GM21526 (cell line): ENCODE measurements at regions not wholly inside any gene's neighbourhood (a gene's known extent, or its start where the extent isn't known, plus 50 kb on each side); places are given as distances from the start of the nearest gene placed in this dataset.
"Not testable (repeated sequence)": the region's sequence is repeated elsewhere in the genome, so short reads cannot be mapped to it uniquely, and the experiment has no call there.

Experiments
- ATAC-seq: cut with Tn5 transposase; IDR thresholded peaks from one replicate; pipeline ENCODE4 v1.9.1; 2021; ENCODE audit warnings: moderate library complexity; ENCODE audit not compliant: unreplicated experiment, low FRiP score

DNA sequence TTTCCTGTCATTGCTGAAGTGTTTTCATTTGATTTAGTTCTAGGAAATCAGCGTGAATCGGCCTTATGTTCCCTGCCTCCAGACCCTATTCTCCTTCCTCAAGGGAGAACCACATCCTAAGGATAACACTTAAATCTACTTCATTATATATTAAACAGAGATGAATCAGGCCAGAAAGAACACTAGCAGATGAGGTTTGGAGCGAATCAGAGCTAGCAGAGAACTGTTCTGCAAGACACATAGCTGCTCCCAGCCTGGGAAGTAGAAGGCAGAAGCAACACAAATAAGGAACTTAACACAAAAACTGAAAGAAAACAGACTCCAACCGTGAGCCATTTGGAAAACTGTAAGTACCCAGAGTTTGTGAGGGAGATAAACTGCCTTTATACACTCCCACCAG lies 718.2 kb downstream of the SEMA5A start:
- no peak for ATAC-seq

DNA sequence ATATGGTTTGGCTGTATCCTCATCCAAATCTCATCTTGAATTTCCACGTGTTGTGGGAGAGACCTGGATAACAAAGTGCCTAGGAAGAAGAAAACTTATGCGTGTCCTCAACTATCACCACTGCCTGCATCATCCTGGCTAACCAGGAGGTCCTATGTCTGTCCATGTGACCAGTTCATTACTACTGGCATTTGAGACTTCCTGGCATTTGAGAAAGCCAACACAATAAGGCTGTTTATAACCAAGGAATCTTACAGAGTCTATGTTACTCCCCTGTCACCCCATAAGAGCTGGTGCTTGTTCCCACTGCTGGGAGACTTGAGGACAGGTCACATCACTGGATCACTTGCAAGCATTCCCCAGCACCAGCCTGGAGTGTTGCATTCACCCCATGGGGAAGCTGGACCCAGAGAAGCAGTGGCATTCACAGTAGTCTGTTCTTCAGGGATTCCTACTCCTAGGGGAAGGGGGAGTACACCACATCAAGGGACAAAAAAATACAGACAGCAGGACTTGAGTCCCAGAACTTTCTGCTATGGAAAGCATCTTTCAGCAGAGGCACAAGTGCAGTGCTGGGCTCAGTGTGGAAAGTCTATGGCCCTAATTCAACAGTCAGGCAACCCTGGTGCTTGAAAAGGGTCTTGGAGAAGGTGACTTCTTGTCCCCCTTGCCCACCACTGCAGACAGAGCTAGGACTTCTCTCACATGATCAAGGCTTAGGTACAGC lies 717.1 kb downstream of the SEMA5A start:
- ATAC-seq = no peak

DNA sequence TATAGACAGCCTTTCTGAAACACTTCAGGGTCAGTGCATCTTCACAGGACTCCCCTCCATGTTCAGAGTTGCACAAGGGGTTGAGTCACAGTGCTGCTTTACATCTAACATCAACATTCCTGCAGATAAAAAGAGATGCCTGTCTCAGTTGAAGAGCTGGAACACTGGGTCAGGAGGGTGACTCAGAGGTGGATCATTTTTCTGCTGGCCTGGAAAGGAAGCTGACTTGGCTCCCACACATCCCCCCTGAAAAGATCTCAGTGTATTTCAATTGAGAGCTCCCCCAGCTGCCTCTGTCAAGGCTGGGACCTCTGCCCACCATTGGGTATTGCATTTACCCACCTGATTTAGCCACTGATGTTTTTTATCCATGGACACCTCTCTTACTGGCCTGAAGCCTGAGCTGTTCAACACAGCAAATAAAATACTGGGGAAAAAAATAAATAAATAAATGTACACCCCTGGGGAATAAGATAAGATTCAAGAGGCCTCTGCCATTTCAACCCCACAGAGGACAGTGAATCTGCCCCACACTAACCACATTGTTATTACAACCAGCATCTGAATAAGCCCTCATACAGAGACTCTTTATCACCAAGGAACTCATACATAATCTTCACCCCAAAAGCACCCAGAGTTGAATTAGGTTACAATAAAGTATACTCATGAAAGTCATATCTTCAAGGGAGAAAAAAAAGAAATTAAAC lies 716.4 kb downstream of the SEMA5A start:
- no peak for ATAC-seq

DNA sequence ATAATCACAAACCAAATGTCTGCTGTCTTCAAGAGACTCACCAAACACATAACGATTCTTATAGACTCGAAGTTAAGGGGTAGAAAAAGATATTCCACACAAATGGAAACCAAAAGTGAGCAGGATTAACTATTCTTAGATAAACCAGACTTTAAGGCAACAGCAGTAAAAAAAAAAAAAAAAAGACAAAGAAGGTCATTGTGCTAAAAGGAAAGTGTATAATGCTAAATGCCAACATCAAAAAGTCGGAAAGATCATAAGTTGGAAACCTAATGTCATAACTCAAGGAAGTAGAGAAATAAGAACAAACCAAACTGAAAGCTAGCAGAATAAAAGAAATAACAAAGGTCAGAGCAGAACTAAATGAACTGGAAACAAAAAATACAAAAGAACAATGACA lies 714.6 kb downstream of the SEMA5A start:
- ATAC-seq = no peak

DNA sequence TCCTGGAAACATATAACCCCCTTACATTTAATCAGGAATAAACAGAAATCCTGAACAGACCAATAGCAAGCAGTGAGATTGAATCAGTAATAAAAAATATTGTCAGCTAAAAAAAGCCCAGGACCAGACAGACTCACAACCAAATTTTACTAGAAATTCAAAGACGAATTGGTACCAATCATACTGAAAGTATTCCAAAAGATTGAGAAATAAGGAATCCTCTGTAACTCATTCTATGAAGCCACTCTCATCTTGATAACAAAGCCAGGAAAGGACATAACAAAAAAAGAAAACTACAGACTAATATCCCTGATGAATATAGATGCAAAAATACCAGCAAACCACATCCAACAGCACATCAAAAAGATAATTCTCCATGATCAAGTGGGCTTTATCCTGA lies 714.0 kb downstream of the SEMA5A start:
- ATAC-seq = no peak

DNA sequence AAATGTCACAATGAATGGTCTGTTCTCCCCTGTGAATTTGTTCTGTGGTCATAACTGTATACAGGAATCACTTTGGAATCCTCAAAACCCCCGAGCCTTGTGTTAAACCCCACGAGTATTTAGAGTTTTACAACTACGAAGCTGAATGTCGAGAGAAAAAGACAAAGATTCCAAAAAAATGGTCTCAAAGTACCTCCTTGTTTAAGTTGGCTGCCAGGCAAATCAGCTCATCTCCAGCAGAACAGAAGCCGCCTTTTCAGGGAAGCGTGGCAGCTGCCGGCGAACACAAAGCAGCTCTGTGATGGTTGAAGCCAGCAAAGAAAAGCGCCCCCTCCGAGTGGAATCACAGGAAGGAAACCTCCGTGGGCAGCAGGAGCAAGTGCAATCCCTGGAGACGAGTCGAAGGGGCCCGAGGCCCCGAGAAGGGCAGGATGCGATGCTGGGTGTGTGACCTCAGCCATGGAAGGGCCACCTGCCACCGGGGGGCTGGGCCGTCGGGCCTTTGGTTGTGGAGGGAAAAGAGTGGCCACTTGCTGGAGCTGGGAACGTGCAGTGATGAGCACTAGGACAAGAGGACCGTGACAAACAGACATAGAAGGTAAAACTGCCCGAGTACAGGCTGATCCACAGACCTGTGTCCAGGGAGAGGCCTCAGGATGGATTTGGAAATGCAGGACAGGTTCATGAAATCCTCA lies 706.4 kb downstream of the SEMA5A start:
- ATAC-seq = no peak

DNA sequence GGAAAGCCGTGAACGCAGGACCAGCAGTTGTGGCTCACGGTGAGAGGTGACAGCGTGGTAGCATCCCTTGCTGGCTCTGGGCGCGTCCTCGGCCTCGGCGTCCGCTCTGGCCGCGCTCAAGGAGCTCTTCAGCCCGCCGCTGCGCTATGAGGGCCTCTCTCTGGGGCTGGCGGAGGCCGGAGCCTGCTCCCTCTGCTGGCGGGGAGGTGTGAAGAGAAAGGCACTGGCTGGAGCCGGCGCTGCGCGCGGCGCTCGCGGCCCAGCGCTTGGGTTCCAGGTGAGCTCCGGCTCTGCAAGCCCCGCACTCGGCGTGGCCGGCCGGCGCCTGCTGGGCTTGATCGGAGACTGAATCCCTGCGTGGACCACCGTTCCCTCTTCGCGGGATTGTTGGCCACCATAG lies 705.6 kb downstream of the SEMA5A start:
- ATAC-seq = no peak

DNA sequence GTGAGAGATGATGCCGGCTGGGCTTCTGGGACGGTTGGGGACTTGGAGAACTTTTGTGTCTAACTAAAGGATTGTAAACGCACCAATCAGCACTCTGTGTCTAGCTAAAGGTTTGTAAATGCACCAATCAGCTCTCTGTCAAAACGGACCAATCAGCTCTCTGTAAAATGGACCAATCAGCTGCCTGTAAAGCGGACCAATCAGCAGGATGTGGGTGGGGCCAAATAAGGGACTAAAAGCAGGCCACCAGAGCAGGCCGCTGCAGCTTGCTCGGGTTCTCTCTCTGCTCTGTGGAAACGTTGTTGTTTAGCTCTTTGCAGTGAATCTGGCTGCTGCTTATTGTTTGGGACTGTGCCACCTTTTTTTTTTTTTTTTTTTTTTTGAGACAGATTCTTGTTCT lies 705.1 kb downstream of the SEMA5A start:
- not testable (repeated sequence) for ATAC-seq

DNA sequence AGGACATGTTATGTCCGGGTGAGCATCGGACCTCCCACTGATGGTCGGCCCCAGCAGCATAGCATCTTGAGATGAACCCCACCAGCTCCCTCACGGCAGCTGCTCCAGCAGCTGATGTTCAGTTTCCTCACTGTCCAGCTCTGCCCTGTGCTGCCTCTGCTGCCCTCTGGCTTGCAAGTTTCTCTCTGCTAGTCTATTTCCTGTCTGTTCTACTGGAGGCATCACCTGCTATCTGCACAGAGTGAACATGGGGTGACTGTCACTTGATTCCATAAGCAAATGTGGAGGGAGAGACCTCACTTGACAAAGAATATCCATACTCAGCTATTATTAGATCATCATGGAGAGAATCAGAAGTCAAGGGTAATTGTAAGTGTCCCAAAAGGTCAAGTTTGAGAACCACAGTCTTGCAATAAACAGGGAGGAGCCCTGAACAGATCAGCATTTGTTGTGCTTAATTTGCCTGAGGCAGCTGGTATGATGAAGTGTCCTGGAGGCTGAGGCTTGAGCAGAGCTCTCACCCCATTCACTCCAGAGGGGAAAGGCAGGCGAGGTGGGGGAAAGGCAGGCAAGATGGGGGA lies 702.8 kb downstream of the SEMA5A start:
- ATAC-seq = no peak

DNA sequence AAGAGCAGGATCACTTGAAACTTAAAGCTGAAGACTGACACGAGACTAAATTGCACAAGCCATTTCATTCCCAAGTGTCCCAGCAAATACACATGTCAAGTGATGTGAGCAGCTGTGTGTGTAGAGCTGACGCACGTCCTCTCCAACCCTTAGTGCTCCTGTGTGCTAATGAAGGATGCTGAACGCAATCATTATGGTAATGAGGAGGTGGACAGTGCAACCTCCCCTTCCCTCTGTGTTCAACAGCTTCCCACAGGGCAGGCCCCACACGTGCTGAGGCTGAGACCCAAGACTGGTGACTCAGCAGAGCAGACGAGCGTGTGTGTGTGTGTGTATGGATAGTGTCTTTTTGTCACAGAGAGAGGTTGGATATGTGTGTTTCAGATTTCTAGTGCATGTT lies 702.1 kb downstream of the SEMA5A start:
- ATAC-seq = no peak

DNA sequence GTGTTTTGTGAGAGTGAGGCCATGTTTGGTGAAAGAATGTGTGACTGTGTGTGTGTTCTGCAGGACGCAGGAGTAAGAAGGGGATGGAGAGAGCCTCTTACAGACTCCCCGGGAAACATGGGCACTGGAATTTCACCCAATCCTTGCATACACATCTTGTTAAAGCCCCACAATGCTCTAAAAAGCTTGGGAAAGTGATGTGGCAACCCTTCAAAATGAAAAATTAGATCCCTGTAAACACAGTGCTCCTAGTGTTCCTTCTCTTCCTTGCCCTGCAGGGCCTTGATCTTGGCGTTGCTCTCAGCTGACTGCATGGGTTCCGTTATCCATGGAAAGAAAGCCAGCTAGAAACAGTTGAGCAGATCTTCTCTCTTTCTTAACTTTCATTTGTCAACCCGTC lies 701.7 kb downstream of the SEMA5A start:
- ATAC-seq = no peak

DNA sequence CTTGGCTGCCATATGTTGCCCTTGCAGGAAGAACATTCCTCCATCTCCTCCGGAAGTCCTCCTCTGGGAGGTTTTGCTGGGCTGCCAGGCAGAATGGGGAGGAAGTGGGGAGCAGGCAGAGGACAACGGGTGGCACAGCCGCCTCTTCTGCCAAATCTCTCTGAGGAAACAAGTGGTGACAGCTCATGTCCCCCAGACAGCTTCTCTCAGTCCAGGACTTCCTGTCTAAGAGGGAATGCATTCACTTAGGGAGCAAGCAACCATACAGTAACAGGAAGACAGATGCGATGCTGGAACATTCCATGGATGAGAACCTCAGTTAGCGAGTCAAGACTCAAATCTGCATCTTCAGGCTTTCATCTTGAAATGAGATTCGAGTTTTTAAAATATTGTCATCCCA lies 701.0 kb downstream of the SEMA5A start:
- ATAC-seq = no peak

DNA sequence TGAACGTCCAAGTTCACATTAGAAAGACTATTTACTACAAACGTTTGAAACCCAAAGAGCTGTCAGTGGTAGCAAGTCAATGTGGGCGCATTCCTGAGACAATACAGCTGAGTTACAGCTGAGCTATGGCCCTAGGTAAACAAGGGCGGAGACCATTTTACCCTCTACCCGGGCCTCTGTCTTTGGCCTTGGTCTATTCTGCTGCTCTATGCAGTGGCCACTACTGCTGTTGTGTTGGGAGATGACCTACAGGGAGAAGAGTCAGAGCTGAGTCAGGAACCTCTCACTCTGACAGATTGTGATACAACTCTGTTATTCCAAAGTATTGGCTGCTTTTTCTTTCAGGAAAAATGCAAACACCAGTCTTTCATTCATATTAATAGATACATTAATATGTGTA lies 700.6 kb downstream of the SEMA5A start:
- ATAC-seq = no peak

DNA sequence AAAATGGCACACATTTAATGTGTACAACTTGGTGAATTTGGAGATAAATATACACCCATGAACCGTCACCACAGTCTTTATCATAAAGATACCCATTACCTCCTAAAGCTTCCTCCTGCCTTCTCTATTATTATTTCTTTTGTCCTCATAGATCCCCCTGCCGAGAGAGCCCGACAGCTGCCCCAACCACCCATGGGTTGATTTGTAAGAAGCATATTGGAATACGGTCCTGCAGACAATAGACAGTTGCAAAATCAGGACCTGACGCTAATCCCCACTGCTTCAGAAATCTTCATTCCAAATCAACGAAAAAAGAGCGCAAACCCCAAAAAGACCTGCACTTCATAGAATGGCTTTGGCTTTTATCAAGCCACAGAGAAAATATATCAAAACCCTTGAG lies 697.5 kb downstream of the SEMA5A start:
- ATAC-seq = no peak

DNA sequence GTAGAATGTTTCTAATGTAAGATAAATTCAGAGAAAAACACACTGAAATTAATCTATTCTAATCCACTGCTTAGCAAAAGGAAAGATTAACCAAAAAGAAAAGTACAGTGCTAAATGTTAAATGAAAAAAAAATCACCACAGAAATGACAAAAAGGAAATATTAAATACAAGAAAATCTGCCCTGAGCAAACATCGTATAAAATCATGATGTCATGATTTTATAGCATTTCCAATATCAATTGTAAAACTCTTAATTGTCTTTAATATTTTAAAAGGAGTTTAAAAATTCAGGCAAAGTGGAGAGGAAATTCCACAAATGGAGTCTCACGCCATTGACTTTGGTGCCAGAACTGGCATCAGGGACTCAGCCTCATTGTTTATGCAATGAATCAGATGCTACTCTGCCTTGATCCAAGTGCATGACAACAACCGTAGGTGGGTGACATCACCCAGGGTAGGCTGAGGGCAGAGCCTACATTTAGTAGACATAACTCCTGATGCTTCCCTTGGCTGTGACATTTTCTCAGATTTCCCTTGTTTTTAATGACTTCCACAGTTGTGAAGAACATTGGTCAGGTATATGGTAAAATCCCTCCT lies 696.8 kb downstream of the SEMA5A start:
- no peak for ATAC-seq

DNA sequence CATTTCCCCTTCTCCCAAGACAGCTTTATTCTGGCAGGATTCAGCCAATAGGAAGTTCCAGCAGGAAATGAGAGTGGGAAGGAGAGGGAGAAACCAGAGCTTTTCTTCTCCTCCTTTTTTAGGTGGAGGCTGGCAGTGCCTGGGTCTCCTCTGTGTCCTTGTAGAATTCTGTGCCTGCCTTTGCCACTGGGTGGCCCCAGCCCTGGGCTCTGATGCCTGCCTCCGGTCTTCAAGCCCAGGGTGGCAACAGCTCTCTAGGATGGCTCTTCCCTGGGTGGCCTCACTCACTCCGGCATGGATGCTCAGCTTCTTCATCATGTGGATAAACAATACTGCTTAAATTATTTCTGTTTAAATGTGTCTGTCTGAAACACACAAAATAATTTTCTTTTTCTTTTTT lies 694.8 kb downstream of the SEMA5A start:
- no peak for ATAC-seq

DNA sequence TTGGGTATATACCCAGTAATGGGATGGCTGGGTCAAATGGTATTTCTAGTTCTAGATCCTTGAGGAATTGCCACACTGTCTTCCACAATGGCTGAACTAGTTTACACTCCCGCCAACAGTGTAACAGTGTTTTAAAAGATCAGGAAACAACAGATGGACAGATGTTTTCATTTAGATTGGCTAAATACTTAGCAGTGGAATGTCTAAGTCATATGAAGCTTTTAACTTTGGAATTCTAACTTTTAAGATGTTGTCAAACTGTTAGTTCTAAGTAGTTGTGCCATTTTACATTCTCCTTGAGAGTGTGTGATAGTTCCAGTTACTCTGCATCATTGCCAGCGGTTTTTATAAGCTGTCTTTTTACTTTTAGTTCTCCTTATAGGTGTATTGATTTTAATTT lies 688.8 kb downstream of the SEMA5A start:
- ATAC-seq = no peak

DNA sequence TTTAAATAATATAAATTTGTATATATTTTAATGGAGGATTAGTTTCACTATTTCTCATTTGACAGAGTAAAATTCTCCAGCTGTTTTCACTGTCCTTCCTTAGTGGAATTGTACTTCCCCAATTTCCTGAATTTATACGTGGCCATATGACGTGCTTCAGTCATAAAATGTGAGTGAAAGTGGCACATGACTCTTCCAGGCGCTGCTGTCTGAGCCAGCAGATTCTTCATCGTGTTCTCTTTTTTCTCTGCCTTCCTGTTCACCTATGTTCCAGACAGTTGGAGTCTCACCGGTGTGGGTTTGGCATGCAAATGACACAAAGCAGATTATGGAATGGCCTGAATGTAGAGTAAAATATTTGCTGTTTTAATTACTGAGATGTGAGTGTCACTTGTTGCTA lies 684.1 kb downstream of the SEMA5A start:
- ATAC-seq = no peak

DNA sequence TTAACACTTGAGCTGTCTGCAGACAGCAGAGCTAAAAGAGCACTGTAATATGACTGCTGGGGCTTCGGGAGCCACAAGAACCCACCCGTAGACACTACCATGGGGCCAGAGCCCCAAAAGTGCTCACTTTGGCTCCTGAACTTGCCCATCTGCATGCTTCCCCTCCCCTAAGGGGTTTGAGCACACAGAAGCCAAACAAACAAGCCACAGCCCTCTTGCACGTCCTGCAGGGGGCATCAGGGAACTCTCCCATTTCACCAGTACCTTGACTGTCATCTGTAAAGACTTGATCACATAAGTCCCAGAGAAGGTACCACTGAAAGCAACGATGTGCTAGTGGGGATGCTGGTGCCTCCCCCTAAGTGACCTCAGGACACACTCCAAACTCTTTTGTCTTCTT lies 681.8 kb downstream of the SEMA5A start:
- ATAC-seq = no peak

DNA sequence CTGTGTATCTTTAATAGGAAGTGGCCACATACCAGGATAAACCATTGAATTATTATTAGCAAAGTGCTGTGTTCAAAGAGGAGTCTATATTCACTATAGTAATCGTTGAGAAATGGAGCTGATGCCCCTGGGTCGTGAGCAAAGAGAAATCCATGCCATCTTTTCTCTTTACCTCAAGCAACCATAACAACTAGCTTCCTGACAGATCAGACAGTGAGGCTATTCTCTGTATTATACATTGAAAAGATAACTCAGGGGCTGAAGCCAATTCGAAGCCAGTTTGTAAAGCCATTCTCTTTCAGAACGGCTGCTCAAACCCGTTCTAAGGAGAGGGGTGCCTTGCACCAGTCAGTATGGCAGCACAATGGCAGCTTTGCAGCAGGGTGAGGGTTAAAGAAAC lies 680.6 kb downstream of the SEMA5A start:
- no peak for ATAC-seq
